ENCODE measurements at regions not wholly inside any gene's neighbourhood (a gene's known extent, or its start where the extent isn't known, plus 50 kb on each side); places are given as distances from the start of the nearest gene placed in this dataset.

DNA sequence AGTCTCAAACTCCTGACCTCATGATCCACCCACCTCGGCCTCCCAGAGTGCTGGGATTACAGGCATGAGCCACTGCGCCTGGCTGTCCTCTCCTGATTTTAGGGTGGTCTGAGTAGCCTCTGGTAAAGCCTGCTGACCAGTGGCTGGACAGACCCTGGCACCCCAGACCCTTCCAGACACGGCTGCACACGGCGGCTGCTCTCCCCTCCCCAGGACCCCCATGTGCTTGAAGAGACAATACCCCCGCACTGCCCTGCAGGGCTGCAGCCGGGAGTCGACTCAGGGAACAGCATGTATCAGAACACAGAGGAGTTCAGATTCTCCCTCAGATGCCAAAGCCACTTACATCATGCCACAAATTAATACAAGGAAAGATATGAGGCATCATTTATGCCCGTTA lies 58.3 kb upstream of the CFAP46 start:
- no peaks in the 10 kb centered on the region for H3K79me2 ChIP-seq (ENCODE audit: control insufficient read depth, insufficient read depth, low read length)
- H3K27me3 ChIP-seq (ENCODE audit: control insufficient read depth in 2 of 2, insufficient read depth in 2 of 2, low read length in 2 of 2) = no peaks in the 10 kb centered on the region
- H3K4me3 ChIP-seq (replicated peaks in 1 of 3; ENCODE audit: insufficient read depth in 1 of 3, low read depth in 1 of 3, low read length in 3 of 3) = no peak overlapping the region
- H4K20me1 ChIP-seq (replicated peaks; ENCODE audit: control insufficient read depth, extremely low read depth, insufficient read depth, low read length) = no peaks in the 10 kb centered on the region
- no peak overlapping the region for H3K4me2 ChIP-seq (ENCODE audit: insufficient read depth, low read length)
- intact Hi-C loops (cut with micrococcal nuclease) (no loop called here), dilution Hi-C loops (cut with MboI; ENCODE audit: extremely low pct_ligation_motif_present, low sequenced_read_pairs) (no loop called here)
- no peaks in the 10 kb centered on the region for H3K4me1 ChIP-seq (ENCODE audit: control insufficient read depth, extremely low read depth, insufficient read depth, low read length)
- H3K9me3 ChIP-seq (replicated peaks; ENCODE audit: control insufficient read depth, insufficient read depth, low read length) = no peaks in the 10 kb centered on the region
- CTCF ChIA-PET = no interaction called here
- no peaks in the 10 kb centered on the region for H3K9me1 ChIP-seq (replicated peaks; ENCODE audit: control insufficient read depth, extremely low read depth, insufficient read depth, low read length)
- FAIRE-seq (no peak), DNase-seq (ENCODE audit: low read depth, low spot score) (no peak)
- no peak overlapping the region for H3K27ac ChIP-seq (ENCODE audit: insufficient read depth, low read depth, low read length)
- TF ChIP-seq, protein P1, sequence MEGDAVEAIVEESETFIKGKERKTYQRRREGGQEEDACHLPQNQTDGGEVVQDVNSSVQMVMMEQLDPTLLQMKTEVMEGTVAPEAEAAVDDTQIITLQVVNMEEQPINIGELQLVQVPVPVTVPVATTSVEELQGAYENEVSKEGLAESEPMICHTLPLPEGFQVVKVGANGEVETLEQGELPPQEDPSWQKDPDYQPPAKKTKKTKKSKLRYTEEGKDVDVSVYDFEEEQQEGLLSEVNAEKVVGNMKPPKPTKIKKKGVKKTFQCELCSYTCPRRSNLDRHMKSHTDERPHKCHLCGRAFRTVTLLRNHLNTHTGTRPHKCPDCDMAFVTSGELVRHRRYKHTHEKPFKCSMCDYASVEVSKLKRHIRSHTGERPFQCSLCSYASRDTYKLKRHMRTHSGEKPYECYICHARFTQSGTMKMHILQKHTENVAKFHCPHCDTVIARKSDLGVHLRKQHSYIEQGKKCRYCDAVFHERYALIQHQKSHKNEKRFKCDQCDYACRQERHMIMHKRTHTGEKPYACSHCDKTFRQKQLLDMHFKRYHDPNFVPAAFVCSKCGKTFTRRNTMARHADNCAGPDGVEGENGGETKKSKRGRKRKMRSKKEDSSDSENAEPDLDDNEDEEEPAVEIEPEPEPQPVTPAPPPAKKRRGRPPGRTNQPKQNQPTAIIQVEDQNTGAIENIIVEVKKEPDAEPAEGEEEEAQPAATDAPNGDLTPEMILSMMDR (IDR thresholded peaks at IDR 0.05; ENCODE audit: extremely low read depth in 1 of 2, insufficient read depth in 1 of 2, low read depth in 1 of 2, low read length in 2 of 2) = no peak
- TF ChIP-seq JUN (IDR thresholded peaks at IDR 0.05; ENCODE audit: borderline replicate concordance, insufficient read depth, insufficient read length, low read depth) = no peak
- TF ChIP-seq MYC (IDR thresholded peaks at IDR 0.05; ENCODE audit: low read depth, low read length) = no peak
- TF ChIP-seq GATA2 (IDR thresholded peaks at IDR 0.05; ENCODE audit: insufficient read depth, insufficient read length, low read depth, low read length) = no peak
- TF ChIP-seq POLR2AphosphoS5 (IDR thresholded peaks at IDR 0.05; ENCODE audit: insufficient read depth, low read depth, low read length) = no peak
- TF ChIP-seq, protein P2, sequence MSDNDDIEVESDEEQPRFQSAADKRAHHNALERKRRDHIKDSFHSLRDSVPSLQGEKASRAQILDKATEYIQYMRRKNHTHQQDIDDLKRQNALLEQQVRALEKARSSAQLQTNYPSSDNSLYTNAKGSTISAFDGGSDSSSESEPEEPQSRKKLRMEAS (IDR thresholded peaks at IDR 0.05; ENCODE audit: insufficient read depth, insufficient read length) = no peak
- no peak for TF ChIP-seq POLR2A (IDR thresholded peaks at IDR 0.05; ENCODE audit: low read depth, low read length)
- TF ChIP-seq EZH2 (IDR thresholded peaks at IDR 0.05; ENCODE audit: borderline replicate concordance, low read depth, low read length, severe bottlenecking) = no peak
- no peak for TF ChIP-seq FOS (IDR thresholded peaks at IDR 0.05; ENCODE audit: borderline replicate concordance, insufficient read depth, low read length)
- no peaks in the 10 kb centered on the region for H3K36me3 ChIP-seq (ENCODE audit: control insufficient read depth in 2 of 2, extremely low read depth in 1 of 2, insufficient read depth in 2 of 2, low read length in 2 of 2)
- POLR2A ChIA-PET = no interaction called here
- no TSS peak for BruUV-seq (replicated peaks)
- H3K9ac ChIP-seq (replicated peaks; ENCODE audit: extremely low read depth, insufficient read depth, low read length) = no peak overlapping the region
- no peak overlapping the region for H2AFZ ChIP-seq (ENCODE audit: low read depth, low read length)

All from endothelial cell of umbilical vein (primary cell).